ENCODE measurements at regions not wholly inside any gene's neighbourhood (a gene's known extent, or its start where the extent isn't known, plus 50 kb on each side); places are given as distances from the start of the nearest gene placed in this dataset.
"Not testable (repeated sequence)": the region's sequence is repeated elsewhere in the genome, so short reads cannot be mapped to it uniquely, and the experiment has no call there.

DNA sequence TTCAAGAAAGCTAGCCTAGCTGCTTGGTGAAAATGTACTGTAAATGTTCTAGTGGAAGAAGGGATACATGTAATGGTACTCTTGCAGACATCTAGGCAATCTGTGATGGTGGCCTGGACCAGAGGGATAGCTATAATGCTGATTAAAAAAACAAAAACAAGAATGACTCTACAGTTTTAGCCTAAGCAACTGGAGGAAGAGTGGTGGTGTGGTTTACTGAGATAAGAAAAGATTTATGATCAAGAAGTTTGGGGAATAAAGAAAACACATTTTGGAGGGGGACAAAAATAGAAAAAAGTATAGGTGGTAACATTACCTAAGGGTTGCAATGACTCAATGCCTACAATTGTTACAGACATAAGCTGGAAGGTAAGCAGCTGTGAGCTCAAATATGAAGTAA lies 1080.7 kb upstream of the CELF4 start:
- DNase-seq: peak; percentile 58

DNA sequence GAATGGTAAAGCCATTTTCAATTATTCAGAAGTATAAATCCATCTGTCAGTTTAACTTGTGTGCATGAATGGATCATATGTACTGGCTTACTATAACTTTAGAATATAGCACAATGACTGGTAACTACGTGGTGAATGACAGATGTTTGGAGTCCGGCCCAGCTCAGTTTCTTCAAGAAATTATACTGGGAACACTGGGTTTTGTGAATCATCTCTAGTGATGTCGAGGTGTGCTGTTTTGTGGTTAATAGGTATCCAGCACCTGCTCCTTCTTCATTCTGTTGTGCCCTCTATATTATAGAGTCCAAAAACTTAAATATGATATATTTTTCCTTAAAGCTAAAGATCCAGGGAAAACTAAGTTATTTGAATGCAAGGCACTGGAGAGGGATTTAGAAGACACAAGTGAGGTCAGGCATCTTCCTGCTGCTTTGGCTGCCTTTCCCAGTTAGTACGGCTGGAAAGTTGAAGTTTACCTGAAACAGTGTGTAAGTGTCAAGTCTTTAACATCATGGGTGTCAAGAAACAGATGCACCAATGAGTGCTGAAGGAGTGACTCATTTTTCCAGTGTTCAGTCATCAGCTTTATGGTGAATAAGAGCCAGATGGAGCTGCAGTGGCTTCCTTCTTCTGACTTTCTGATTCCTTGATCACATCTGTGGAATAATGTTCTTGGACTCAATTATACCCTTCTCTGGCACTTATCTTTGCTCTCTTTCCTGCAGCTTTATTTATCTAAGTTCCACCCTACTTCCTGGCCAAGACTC lies 1079.5 kb upstream of the CELF4 start:
- DNase-seq: no peak

DNA sequence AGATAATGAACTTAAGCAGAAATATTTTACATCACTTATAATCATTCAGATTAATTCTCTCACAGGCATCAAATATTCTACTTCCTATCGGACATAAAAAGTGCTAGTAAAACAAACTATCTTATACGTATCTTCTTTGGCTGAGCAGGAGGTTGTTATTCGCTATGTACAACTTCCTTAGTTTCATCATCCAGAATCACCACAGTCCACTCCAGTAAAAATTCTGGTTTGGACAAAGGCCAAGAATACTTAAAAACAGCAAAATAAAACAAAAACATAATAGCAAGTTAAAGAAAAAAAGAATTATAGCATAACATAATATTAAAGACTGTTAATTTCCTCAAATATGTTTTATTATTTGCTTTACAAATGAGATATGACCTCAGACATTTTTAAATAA lies 1077.1 kb upstream of the CELF4 start:
- no peak for DNase-seq

DNA sequence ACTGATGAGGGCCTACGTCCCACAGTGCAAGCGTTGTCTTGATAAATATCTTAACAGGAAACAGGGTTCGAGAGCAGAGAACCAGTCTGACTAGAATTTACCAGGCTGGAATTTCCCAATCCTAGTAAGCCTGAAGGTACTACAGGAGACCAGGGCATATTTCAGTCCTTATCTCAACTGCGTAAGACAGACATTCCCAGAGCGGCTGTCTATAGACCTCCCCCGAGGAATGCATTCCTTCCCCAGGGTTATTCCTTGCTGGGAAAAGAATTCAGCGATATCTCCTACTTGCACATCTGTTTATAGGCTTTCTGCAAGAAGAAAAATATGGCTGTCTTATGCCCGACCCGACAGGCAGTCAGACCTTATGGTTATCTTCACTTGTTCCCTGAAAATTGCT lies 1074.1 kb upstream of the CELF4 start:
- DNase-seq: not testable (repeated sequence)

DNA sequence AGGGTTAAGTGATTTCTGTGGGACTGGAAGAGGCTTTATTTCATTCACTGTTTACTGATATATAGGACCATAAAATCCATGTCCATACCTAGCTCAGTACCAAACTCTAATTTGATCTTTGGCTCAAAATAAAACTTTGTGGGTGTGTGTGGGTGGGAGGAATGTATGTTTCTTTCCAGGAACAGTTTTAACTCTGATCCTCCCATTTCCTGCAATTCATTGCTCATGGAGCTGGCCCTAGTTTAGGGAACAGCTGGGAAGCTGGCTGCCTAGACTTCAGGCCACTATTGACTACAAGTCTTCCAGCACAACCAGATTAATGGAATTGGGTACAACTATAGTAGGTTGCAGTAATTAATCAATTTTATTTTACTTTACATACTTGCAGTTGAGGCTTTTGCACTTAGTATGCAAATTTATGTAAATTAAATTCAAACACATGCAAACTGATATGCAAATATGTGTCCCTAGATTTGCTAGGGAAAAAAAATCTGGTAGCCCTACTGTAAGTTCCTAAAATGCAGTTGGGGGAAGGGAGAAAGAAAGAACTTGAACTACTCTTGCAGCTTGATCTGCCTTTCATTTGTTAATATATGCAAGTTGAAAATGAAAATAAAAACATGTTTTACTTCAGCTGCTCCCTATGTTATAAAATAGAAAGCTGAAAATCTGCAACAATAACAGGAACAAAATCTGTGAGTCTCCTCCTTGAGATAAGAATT lies 1070.3 kb upstream of the CELF4 start:
- DNase-seq: no peak

DNA sequence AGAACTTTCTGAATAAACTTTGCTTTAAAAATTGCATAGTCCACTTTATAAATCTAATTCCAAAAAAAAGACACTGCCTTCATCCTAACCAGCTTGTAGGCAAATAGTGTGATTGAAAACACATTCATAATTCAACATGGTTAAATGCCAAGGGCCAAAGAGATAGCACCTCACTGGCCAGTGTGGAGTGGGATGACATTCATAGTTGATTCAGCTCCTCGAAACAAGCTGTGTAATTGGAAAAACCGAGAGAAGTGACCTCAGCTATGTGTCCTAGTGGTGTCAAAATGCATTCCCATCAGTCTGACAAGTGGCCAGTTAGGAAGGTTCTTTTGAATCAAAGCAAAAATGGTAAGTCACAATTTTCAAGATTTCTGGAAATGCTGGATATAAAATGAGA lies 1068.5 kb upstream of the CELF4 start:
- DNase-seq: no peak

DNA sequence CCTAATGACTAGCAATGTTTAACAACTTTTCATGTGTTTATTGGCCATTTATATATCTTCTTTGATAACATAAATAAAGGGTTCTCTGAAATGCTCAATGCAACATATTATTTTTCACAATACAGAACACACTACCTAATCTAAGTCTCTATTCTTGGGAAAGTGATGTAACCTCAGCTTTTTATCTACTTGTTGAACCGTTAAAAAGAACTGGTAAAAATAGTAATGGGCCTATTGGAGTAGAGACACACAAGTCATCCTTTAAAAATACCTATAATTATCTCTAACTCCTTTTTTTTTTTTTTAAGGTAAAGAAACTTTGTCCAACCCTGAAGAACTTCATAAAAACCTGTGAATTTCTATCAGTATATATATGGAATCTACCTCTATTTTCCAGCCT lies 1067.7 kb upstream of the CELF4 start:
- no peak for DNase-seq

DNA sequence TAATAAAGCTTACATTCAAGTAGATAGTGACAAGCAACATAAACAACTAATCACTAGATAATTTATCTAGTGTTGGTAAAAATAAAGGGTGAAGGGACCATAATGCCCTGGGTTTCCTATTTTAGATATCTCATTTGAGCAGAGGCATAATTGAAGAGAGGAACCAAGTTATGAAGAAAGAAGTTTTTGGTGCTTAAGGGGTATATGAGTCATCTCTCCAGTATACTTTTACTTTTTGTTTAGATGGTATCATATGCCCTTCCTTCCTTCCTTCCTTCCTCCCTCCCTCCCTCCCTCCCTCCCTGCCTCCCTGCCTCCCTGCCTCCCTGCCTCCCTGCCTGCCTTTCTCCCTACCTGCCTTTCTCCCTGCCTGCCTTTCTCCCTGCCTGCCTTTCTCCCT lies 1053.5 kb upstream of the CELF4 start:
- peak; percentile 5 for DNase-seq

DNA sequence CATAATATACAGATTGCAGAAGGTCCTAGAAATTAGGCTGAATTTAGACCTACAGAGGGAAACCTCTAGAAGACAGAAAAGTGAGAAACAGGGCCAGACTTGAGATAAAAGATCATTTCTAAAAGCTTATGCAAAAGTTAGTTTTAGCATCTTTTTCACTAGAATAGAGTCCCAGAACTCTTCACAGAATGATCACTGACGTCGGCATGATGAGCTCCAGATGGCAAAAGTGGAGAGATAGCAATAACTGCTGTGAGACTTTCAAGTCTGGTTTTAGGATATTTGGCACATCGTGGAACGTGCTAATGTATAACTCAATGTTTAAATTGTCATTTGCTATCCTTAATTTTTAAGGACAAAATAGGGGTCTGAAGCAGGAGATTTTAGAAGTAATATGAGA lies 1050.7 kb upstream of the CELF4 start:
- DNase-seq: no peak

DNA sequence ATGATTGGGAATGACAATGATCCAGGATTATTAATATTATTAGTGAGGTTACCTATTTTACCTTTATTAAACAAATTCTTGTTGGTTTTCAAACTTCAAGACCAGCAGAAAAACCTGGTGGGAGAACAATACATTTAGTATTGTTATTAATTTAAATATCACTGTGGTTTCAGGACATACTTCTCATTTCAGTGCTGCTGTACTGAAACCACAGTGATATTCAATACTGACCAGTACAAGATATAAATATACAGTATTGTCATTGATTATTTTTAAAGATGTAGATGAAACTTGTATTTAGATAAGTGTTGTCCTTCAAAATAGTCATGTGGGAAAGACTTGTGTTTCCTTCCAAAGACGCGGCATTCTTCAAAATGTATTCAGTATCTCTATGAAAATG lies 1047.3 kb upstream of the CELF4 start:
- DNase-seq: no peak

DNA sequence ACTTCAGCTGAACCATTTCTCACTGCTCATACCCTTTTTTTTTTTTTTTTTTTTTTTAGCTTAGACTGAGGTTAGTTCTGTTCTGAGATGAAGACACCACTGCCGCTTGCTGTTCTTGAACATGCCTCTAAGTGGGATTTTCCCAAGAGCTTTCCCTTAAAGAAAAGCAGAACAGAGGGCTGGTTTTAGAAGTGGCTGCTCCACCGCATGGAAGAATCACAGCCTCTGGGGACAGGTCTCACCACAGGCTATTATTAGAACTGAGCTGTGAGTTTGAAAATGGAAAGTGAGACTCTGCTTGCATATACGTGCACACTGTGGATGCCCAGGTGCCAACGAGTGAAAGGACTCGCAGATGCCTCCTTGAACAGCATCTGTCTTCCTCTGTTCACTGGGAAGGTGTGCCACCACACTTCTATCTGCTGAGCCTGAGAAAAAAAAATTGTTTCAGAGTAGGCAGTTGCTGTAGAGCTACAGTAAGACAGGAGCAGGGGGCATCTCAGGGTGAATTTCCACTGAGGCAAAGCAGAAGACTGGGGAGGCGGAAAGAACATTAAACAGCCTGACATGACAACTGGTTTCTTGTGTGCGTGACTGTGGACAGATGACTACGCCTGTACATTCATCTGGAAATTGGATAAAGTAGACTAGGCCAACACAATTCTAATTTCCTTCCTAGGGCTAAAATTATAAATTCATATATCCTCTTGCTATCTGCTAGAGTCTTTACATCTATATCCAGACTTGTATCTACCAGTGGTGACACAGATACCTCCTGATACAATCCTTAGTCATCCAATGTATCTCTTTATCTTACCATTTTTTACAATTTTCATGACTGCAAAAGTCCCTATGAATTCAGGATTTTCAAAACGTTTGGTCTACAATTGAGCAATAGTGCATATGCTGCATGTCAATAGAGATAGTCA lies 1045.7 kb upstream of the CELF4 start:
- peak; percentile 5 for DNase-seq

DNA sequence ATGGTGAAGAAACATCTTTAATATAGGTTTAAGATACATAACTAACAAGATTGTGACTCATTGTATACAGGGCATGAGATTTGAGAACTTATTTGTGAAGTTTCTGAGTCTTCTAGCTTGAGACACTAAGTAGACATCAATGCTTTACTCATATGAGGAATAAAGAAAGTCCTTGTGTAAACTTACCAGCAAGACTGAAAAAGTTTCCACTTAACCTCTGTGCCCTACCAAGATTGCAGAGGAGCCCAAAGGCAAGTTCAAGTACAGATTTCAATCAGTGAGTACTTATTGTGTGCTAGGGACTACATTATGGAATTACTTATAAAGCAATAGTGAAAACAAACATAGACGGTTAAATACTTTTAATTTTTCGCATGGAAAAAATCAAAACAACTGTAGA lies 1041.2 kb upstream of the CELF4 start:
- no peak for DNase-seq

DNA sequence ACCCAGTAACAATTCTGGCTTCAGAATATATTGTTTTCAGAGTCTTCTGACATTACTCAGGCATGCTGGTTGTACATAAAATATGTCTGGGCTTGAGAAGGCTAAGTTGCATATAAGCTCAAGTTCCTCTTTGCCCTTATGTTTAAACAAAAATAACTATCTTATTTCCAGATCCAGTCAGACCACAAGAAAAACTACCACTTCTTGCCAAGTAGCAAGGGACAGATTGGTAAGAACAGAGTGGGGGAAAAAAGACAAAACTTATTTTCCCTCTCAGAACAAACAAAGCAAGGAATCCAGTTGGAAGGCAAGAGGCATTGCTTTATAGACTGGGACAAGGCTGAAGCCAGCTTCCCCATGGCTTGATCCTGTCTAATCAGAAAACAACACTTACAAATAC lies 1036.7 kb upstream of the CELF4 start:
- DNase-seq: peak; percentile 51

DNA sequence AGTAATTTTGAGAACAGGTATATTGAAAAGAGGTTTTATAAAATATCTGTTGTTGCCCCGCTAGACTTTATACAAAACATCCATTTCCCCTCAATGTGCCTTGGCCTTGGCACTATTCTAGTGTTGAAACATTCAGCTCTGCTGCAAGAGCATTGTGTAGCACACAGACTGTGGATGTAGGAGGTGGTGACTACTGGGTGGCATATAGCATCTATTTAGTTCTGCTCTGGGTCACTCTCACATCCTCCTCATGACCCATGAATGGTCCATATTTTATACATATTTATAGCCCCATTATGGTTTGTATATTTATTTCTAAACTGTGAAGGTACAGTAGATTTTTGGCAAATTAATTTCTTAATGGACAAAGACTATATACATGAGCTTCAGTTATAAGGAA lies 1022.0 kb upstream of the CELF4 start:
- DNase-seq: no peak

DNA sequence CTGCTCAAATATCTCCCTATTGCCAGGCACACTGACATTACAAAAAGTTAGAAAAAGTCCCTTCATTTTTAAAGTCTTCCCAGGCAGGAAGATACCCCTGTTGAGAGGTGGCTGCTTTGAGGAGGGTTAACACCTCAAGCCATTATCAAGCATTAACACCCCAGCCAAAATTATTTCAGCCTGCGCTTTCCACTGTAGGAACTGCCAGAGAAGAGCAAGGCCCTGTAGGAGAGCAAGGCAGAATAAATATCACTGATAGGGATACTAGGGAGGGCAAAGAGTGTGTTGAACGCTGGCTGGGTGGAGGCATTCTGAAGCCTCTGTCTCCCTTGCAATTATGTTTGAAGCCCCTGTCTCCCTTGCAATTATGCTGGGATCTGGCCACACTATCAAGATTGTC lies 1020.7 kb upstream of the CELF4 start:
- no peak for DNase-seq

DNA sequence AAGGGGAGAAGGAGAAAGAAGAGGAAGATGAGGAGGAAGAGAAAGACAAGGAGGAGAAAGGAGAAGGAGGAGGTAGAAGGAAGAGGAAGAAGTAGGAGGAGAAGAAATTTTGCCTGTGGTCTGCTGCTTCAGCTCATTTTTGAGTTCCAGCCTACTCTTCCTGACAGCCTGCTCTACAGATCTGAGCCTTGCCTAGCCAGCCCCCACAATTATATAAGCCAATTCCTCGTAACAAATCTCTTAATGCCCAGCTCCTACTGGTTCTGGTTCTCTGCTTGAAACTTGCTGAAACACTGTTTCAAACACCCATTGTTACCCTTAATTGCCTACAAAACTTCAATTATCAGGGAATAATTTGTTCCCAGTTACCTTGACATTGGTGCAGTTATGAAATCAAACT lies 1014.2 kb upstream of the CELF4 start:
- DNase-seq: no peak

DNA sequence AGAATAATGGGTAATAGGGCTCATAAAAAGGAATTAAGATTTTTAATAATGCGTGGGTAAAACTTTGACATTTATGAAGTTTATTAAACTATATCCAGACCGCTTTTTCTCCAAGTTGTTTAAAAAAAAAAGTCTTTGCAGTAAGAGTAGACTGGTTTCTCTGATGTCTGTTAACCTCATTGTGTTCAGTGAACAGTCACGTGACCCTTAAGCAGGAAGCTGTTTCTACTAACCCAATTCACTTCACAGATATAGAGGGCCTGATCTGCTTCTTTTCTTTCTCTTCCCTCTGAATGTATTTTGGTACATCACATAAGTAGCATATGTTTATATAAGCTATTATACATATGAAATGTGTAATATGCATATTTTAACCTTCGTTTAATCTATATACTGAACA lies 1011.3 kb upstream of the CELF4 start:
- DNase-seq: no peak

DNA sequence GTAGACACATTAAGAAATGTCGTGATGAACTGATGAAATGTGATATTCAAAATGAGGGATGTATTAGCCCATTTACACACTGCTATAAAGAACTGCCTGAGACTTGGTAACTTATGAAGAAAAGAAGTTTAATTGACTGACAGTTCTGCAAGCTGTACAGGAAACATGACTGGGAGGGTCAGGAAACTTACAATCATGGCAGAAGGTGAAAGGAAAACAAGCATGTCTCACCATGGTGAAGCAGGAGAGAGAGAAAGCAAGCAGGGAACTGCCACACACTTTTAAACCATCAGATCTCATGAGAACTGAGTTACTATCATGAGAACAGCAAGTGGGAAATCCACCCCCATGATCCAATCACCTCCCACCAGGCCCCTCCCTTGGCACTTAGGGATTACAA lies 1010.8 kb upstream of the CELF4 start:
- no peak for DNase-seq

DNA sequence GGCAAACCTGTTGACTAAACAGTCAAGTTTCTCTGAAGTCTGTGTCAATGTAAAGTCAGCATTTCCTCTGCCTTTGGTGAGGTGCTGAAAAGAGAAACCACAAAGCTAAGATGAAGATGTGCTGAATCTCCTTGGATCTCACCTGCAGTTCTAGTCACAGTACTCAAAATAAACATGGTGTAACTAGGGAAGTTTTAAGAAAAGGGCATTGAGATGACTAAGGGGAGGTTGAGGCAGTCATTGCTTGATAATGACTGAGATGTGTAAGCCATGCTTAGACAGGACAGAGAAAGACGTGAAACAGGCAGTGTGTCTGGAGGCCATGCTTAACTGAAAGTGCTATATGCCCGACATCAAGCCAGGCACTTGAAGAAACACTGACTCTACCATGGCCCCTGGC lies 1010.0 kb upstream of the CELF4 start:
- DNase-seq: no peak

DNA sequence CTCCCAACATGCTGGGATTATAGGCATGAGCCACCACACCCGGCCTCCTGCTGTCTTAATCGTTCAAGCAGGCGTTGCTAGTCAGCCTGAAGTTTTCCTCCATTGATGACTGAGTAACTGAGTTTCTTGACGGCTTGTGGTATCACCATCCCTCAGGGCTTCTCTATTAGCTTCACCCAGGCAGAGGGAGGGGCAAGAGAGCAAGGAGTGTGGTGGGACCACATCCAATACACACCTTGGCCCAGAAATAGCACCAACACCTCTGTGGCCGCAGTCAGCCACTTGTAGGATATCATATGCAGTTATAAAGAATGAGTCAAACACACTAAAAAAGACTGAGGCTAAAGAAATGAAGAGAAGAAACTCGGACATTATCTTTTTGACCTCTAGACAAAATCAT lies 1009.4 kb upstream of the CELF4 start:
- DNase-seq: no peak

DNA sequence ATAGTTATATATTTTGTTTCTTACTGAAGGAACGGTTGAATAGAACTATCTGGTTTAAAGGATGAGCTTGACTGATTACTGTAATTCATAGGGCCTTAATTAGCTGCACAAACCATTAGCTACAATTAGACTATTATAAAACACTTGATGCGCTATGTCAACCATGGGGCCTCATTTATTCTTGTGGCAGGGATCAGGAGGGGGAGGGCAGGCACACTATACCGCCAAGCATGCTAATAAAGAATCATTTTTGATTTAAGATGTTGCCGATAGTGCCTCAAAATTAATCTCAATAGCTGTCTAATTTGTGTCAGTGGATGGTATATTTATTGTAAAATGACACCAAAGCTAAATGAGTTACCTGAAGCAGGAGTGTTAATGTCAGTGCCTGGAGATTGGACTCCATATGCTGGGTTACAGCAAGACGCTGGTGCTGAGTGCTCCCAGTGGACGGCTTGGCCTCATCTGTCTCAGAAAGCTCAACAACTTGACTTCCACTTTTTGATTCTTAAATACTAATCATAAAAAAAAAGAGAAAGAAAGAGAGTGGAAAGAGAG lies 1007.0 kb upstream of the CELF4 start:
- no peak for DNase-seq

DNA sequence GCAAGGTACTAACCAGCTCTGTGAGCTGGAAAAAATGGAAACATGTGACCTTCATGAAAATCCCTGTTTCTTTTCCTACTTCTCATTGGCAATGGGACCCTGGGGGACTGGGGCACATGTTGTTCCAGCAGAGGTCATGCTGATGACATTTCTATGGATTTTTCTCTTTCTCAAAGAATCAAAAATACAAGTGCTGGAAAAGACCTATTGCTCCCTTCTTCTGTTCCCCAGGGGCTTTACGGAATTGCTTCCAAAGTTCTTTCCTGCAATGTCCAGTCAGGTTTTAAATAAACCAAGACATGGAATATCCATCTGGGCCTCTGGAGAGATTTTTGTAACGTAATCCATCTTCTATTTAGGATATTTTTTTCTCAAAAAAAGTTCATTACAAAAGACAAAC lies 1006.1 kb upstream of the CELF4 start:
- no peak for DNase-seq

DNA sequence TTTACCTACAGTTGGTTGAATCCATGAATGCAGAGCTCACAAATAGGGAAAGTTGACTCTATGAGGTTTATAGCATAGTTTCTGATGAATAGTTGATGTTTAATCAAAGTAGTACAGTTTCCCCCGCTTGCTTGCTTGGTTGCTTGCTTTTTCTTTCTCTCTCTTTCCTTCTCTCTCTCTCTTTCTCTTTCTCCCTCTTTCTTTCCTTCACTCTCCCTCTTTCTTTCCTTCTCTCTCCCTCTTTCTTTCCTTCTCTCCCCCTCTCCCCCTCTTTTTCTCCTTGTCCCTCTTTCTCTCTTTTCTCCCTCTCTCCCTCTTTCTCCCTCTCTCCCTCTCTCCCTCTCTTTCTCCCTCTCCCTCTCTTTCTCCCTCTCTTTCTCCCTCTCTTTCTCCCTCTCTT lies 999.9 kb upstream of the CELF4 start:
- no peak for DNase-seq
